DOHH2 (cell line): ENCODE measurements at regions not wholly inside any gene's neighbourhood (a gene's known extent, or its start where the extent isn't known, plus 50 kb on each side); places are given as distances from the start of the nearest gene placed in this dataset.

ENCODE experiments used
- EZH2phosphoT487 ChIP-seq: fragments of 200-600 bp; sonication (generic); IDR thresholded peaks from 2 replicates; pipeline ENCODE4 v1.6.1; 2017; ENCODE audit warnings: borderline replicate concordance, mild to moderate bottlenecking, antibody characterized with exemption, low read length, moderate library complexity, mixed read lengths
- TF ChIP-seq, protein P1 (sequence below): fragments of 200-600 bp; sonication (generic); IDR thresholded peaks from one replicate; pipeline ENCODE4 v1.5.1; 2014; ENCODE audit warnings: antibody characterized with exemption, mild to moderate bottlenecking, low read depth, low read length; ENCODE audit not compliant: poor library complexity, severe bottlenecking

DNA sequence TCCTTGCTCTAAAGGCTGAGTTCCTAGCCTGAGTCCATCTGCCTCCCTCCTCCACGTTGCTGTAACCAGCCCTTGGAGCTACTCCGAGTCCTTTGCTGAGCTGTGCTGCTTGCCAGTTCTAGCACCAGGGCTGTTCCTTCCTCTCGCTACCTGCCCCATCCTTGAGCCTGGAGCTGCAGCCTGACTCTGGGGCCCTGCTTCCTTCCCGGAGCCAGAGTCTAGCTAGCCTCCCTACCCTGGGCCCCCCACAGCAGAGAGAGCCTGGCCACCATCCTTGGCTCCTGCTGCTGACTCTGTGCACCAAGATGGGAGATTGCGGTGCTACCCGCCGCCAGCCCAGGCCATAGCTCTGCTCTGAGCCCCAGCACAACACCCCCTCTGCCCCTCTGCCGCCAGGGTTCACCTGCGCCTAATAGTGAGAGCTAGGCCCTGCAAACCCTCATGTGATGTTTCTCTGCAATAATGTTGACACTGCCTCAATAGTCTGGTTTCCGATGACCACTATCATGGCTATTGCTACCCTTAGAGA is 135.9 kb upstream of the ASB18 start:
- no peak for TF ChIP-seq EZH2phosphoT487
- TF ChIP-seq, protein P1, sequence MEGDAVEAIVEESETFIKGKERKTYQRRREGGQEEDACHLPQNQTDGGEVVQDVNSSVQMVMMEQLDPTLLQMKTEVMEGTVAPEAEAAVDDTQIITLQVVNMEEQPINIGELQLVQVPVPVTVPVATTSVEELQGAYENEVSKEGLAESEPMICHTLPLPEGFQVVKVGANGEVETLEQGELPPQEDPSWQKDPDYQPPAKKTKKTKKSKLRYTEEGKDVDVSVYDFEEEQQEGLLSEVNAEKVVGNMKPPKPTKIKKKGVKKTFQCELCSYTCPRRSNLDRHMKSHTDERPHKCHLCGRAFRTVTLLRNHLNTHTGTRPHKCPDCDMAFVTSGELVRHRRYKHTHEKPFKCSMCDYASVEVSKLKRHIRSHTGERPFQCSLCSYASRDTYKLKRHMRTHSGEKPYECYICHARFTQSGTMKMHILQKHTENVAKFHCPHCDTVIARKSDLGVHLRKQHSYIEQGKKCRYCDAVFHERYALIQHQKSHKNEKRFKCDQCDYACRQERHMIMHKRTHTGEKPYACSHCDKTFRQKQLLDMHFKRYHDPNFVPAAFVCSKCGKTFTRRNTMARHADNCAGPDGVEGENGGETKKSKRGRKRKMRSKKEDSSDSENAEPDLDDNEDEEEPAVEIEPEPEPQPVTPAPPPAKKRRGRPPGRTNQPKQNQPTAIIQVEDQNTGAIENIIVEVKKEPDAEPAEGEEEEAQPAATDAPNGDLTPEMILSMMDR, result no peak
